GM10266 (cell line): ENCODE measurements at regions not wholly inside any gene's neighbourhood (a gene's known extent, or its start where the extent isn't known, plus 50 kb on each side); places are given as distances from the start of the nearest gene placed in this dataset.
"Not testable (repeated sequence)": the region's sequence is repeated elsewhere in the genome, so short reads cannot be mapped to it uniquely, and the experiment has no call there.

Experiments used
- DNase-seq: peaks from one replicate; pipeline ENCODE4 v3.0.0; 2012; ENCODE audit errors: extremely low spot score
- CTCF ChIP-seq: IDR thresholded peaks from 2 replicates; pipeline ENCODE4 v1.5.1; 2012; ENCODE audit warnings: mild to moderate bottlenecking, low read depth; ENCODE audit not compliant: control insufficient read depth, insufficient read depth; ENCODE audit errors: missing control alignments

DNA sequence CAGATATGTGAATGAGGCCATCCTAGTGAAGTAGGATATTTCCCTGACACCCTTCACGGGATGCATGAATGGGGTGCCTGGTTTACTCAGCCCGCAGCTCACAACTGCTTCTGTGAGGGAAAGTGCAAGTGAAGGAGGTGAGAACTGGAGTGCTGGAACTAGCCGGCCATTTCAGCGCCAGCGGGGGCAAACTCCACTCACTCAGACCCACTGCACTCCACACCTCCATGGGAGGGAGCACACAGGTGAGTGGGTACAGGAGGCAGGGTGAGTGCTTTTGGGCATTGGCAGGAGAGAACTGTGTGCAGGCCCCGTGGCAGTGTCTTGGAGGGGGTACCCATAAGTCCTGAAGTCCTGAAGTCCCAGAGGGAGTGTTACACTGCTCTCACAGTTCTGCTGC lies 1008.4 kb downstream of the SLC6A15 start:
- DNase-seq, result no peak
- TF ChIP-seq CTCF, result no peak

- TF ChIP-seq CTCF, result no peak
- DNase-seq, result no peak
Observed at GRCh38 chr12:83896416-83896815, 1016.2 kb downstream of the SLC6A15 start.

DNA sequence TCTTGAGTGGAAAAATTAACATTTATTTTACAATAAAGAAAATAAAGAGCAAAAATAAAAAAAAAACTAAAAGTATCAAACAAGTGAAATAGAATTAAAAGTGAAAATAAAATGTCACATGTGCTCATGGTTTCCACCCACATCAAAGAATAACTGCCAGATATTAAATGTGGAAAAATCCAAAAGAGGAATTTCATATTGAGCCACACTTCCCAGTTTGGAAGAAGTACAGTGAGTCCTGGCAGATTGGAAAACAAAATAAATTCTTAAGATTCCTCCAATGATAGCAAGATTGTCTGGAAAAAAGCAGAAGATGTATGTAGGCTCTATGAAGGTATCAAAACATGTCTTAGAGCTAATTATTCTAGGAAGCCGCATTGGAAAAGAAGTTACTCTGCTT lies 1019.5 kb downstream of the SLC6A15 start:
- no peak for TF ChIP-seq CTCF
- DNase-seq, result no peak

GRCh38 chr12:83889745-83890144 lies 1022.9 kb downstream of the SLC6A15 start:
- TF ChIP-seq CTCF, result no peak
- DNase-seq, result no peak

DNA sequence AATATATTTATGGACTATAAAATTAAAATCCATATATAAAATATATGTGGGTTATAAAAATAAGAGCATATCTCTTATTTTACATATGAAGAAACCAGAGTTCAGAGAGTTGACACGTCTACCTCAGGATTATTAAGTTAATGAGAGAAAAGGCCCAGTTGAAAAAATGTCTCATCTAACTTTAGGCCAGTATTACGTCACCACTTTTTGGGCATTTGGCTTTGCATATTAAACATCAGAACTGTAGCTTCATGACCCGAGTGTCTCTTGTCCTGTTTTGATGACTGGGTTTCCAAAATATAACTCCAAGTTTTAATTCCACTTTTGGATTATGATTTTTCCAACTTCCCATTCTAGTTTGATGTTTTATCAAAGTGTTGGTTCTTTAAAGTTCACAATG lies 1026.1 kb downstream of the SLC6A15 start:
- no peak for TF ChIP-seq CTCF
- DNase-seq, result no peak

GRCh38 chr12:83870921-83871599 lies 1041.5 kb downstream of the SLC6A15 start:
- DNase-seq, result not testable (repeated sequence)

- TF ChIP-seq CTCF, result no peak
- DNase-seq, result no peak
Observed at GRCh38 chr12:83866477-83866876, 1046.1 kb downstream of the SLC6A15 start.

- no peak for DNase-seq
- TF ChIP-seq CTCF, result no peak
Observed at GRCh38 chr12:83865431-83865830, 1047.2 kb downstream of the SLC6A15 start.
